RWPE1 (cell line): ENCODE measurements at regions not wholly inside any gene's neighbourhood (a gene's known extent, or its start where the extent isn't known, plus 50 kb on each side); places are given as distances from the start of the nearest gene placed in this dataset.
A peak's percentile ranks its signal among the peaks of the same experiment; 100 is the strongest.

ENCODE experiments used
- CTCF ChIA-PET: fragments of 350-600 bp; sonication (Branson Sonifier 250); formaldehyde crosslinking; extraction: SDS; loops from one replicate; lab custom pipeline; 2021; lab: Yijun Ruan, JAX
- POLR2A ChIA-PET: fragments of 400-600 bp; formaldehyde crosslinking; extraction: SDS; loops from one replicate; lab custom pipeline; 2020; ENCODE audit warnings: antibody characterized with exemption; ENCODE audit not compliant: low non-redundant PET; lab: Yijun Ruan, JAX
- DNase-seq: peaks from one replicate; pipeline ENCODE4 v3.0.0; 2012; ENCODE audit warnings: low spot score
- H3K27ac ChIP-seq: fragments of 450-650 bp; 2 replicates; pipeline ENCODE4 v1.5.1; 2017
- TF ChIP-seq, protein P1 (sequence below): fragments of 450-650 bp; conservative IDR thresholded peaks from 2 replicates; pipeline ENCODE4 v1.5.1; 2017; ENCODE audit warnings: low read depth, mild to moderate bottlenecking

DNA sequence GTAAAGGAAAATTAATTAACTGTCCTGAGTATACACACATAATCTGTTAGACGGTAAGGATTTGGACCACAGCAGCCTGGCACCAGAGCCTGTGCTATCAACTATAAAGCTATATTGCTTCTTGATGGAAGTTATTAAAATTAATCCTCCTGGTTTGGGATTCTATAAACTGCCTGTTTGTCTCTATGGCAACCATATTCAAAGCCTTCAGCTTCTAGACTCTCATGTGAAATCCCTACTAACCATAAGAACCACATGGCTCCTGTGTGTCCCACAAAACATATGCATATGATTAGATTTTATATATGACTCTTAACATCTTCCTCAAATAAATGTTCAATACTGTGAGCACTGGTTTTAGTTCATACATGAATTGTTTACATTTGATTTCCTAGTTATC is 380.8 kb downstream of the ANKRD50 start:
- no peak overlapping the region for H3K27ac ChIP-seq
- no peak for DNase-seq
- ChIA-PET CTCF (no interaction called here), POLR2A (no interaction called here)
- TF ChIP-seq, protein P1, sequence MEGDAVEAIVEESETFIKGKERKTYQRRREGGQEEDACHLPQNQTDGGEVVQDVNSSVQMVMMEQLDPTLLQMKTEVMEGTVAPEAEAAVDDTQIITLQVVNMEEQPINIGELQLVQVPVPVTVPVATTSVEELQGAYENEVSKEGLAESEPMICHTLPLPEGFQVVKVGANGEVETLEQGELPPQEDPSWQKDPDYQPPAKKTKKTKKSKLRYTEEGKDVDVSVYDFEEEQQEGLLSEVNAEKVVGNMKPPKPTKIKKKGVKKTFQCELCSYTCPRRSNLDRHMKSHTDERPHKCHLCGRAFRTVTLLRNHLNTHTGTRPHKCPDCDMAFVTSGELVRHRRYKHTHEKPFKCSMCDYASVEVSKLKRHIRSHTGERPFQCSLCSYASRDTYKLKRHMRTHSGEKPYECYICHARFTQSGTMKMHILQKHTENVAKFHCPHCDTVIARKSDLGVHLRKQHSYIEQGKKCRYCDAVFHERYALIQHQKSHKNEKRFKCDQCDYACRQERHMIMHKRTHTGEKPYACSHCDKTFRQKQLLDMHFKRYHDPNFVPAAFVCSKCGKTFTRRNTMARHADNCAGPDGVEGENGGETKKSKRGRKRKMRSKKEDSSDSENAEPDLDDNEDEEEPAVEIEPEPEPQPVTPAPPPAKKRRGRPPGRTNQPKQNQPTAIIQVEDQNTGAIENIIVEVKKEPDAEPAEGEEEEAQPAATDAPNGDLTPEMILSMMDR = no peak

DNA sequence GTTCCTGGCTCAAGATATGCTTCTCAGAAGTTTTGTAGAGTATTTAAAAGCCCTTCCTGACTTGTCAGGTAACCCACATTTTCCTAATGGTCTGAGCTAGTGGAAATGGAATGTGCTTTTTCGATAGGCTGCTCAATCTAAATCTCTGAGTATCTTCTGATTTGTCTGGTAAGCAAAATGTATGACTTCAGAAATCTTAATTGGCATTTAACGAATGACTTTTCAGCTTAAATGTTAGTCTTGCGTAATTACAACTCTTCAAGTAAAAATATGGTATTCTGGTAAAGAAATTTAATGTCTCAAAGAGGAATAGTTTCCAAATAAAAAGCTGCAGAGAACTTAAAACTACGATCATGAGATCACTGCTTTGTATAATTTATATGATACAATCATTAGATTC is 379.1 kb downstream of the ANKRD50 start:
- ChIA-PET CTCF (interaction anchor here (0.5 to 1.8 kb wide), 9 partner anchors 11 to 950 kb away, joined by 3 to 9 read pairs (median 4); no protein-coding TSS in a partner anchor), POLR2A (no interaction called here)
- TF ChIP-seq, protein P1 = no peak
- DNase-seq = no peak
- H3K27ac ChIP-seq = no peak overlapping the region

DNA sequence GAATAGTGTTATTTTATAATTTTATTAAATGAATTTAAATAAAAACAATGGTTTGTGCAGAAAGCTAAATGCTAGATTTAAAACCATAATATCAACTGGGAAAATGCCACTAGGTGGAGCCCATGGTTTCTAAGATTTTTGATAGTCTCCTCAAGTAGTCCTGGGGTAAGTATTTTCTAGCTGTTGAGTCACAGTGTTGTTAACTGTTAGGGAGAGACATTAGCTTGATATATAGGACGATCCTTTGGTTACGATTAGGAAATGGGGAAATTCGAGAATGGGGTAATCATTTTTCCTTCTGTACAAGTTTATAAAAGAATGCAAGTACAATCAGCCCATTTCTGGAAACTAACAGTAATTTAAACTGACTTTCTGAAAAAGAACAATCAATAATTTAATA is 378.4 kb downstream of the ANKRD50 start:
- H3K27ac ChIP-seq = no peak overlapping the region
- ChIA-PET CTCF (interaction anchor here (0.5 to 1.8 kb wide), 11 partner anchors 11 to 950 kb away, joined by 3 to 9 read pairs (median 4); no protein-coding TSS in a partner anchor), POLR2A (interaction anchor here (0.6 kb wide), 1 partner anchor 377 kb away, joined by 4 read pairs; no protein-coding TSS in a partner anchor)
- DNase-seq = peak; percentile 62
- TF ChIP-seq, protein P1 = peak; percentile 57

DNA sequence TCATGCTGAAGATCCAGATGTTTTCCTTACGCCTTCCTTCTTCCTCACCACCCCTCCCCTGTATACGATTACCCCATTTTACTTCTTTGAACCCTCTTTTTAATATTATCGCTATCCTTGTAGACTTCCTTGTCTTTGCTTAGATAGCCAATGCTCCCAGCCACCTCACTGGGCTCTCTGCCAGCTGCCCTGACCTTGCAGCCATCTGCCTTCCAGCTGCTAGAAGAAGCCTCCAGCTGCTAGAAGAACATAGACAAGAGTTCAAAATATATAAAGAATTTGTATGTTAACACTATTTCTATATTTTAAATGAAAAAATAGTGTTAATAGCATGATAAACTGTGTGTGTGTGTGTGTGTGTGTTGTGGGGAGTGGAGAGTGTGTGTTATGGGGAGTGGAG is 374.7 kb downstream of the ANKRD50 start:
- DNase-seq = no peak
- TF ChIP-seq, protein P1 = no peak
- H3K27ac ChIP-seq = no peak overlapping the region
- CTCF ChIA-PET = no interaction called here
- POLR2A ChIA-PET = no interaction called here

DNA sequence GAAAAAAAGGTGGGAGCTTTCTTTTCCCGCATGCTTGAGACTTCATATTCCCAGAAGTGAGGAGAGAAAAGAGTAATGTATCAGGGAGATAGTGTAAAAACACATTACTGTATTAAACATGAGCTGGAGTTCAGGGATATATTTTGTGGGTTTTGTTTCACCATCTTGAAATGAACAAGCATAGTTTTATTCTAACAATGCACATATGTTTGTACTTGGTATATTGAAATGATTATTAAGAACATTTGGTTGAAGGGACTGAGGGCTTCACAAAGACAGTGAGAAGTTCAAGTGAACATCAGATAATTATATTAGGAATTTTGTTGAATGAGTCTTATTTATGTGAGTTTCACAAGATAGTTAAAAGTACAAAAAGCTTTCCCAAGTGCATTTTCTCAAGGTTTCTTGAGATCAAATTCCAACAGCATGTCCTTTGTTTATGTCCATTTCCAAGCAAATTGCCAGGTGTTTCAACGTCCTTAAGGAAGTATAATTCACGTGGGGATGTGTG is 368.8 kb downstream of the ANKRD50 start:
- H3K27ac ChIP-seq = no peak overlapping the region
- POLR2A ChIA-PET = no interaction called here
- no peak for DNase-seq
- TF ChIP-seq, protein P1 = no peak
- CTCF ChIA-PET = no interaction called here

DNA sequence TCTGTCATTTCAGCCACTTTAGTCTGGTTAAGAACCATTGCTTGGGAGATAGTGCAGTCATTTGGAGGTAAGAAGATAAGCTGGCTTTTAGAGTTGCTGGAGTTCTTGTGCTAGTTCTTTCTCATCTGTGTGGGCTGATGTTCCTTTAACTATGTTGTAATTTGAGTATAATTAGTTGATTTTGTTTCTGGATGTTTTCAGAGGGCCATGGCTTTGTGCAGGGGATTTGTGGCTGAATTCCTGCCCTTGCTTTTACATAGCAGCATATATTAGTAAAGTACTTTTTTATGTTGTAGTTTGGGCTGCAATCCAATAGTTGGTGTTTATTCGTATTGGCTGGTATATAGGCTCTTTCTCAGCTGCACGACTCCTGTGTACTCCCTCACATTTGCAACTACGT is 339.6 kb downstream of the ANKRD50 start:
- CTCF ChIA-PET = no interaction called here
- POLR2A ChIA-PET = no interaction called here
- DNase-seq = no peak
- TF ChIP-seq, protein P1 = no peak
- H3K27ac ChIP-seq = no peak overlapping the region
